HUES6 (cell line): ENCODE measurements at regions not wholly inside any gene's neighbourhood (a gene's known extent, or its start where the extent isn't known, plus 50 kb on each side); places are given as distances from the start of the nearest gene placed in this dataset.

Source experiments
- H3K27ac ChIP-seq: 2 replicates; pipeline ENCODE4 v1.7.0; 2013; ENCODE audit warnings: low read depth, mild to moderate bottlenecking, low read length, inconsistent platforms
- H3K27me3 ChIP-seq: 2 replicates; pipeline ENCODE4 v1.6.1; 2013; ENCODE audit warnings: low read length; ENCODE audit not compliant: control insufficient read depth, insufficient read depth
- H3K36me3 ChIP-seq: 2 replicates; pipeline ENCODE4 v1.6.1; 2013; ENCODE audit warnings: low read length; ENCODE audit not compliant: control insufficient read depth, insufficient read depth
- H3K4me1 ChIP-seq: 2 replicates; pipeline ENCODE4 v1.6.1; 2013; ENCODE audit warnings: low read length; ENCODE audit not compliant: control insufficient read depth, insufficient read depth
- H3K4me3 ChIP-seq: 2 replicates; pipeline ENCODE4 v1.5.1; 2013; ENCODE audit warnings: low read depth, low read length
- H3K9ac ChIP-seq: one replicate; pipeline ENCODE4 v1.6.1; 2013; ENCODE audit warnings: mild to moderate bottlenecking, low read length
- H3K9me3 ChIP-seq: 2 replicates; pipeline ENCODE4 v1.6.1; 2013; ENCODE audit warnings: low read depth, low read length; ENCODE audit not compliant: control insufficient read depth, insufficient read depth

DNA sequence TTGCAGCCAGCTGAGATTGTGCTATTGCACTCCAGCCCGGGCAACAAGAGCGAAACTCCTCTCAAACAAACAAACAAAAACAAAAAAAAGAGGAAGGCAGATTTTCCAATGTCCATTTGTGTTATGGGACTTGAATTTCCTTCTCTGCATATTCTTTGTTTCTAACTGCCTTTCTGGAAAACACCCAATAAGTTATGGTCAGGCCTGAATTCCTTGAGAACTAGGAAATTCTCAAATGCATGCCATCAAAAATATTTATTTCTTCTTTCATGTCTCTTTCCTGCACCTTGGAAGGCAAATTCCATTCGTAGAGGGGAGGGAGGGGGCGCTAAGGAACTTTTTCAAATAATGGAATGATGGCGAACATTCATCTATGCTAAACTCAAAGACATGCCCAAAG is 117.6 kb upstream of the TMCC3 start:
- no peak overlapping the region for H3K9ac ChIP-seq
- no peaks in the 10 kb centered on the region for H3K27me3 ChIP-seq
- H3K27ac ChIP-seq, result no peak overlapping the region
- H3K36me3 ChIP-seq, result no peaks in the 10 kb centered on the region
- H3K4me1 ChIP-seq, result peaks cover 25% of the 10 kb centered on the region
- H3K9me3 ChIP-seq, result no peaks in the 10 kb centered on the region
- H3K4me3 ChIP-seq, result no peak overlapping the region

GRCh38 chr12:94766397-94766796 is 116.0 kb upstream of the TMCC3 start:
- no peaks in the 10 kb centered on the region for H3K36me3 ChIP-seq
- no peak overlapping the region for H3K9ac ChIP-seq
- H3K27me3 ChIP-seq, result no peaks in the 10 kb centered on the region
- no peaks in the 10 kb centered on the region for H3K9me3 ChIP-seq
- H3K4me1 ChIP-seq, result peaks cover 25% of the 10 kb centered on the region
- no peak overlapping the region for H3K27ac ChIP-seq
- no peak overlapping the region for H3K4me3 ChIP-seq

- peaks cover 2% of the 10 kb centered on the region for H3K4me1 ChIP-seq
- H3K4me3 ChIP-seq, result no peak overlapping the region
- H3K27me3 ChIP-seq, result no peaks in the 10 kb centered on the region
- no peaks in the 10 kb centered on the region for H3K9me3 ChIP-seq
- no peak overlapping the region for H3K27ac ChIP-seq
- H3K9ac ChIP-seq, result no peak overlapping the region
- H3K36me3 ChIP-seq, result no peaks in the 10 kb centered on the region
These were observed 113.1 kb upstream of the TMCC3 start for GRCh38 chr12:94763462-94763861.

- H3K27me3 ChIP-seq, result no peaks in the 10 kb centered on the region
- H3K4me3 ChIP-seq, result no peak overlapping the region
- no peaks in the 10 kb centered on the region for H3K9me3 ChIP-seq
- H3K4me1 ChIP-seq, result no peaks in the 10 kb centered on the region
- no peak overlapping the region for H3K27ac ChIP-seq
- no peaks in the 10 kb centered on the region for H3K36me3 ChIP-seq
- H3K9ac ChIP-seq, result no peak overlapping the region
These were observed 112.6 kb upstream of the TMCC3 start for GRCh38 chr12:94762943-94763342.

GRCh38 chr12:94762259-94762942 is 112.0 kb upstream of the TMCC3 start:
- no peak overlapping the region for H3K4me3 ChIP-seq
- H3K27me3 ChIP-seq, result no peaks in the 10 kb centered on the region
- no peak overlapping the region for H3K9ac ChIP-seq
- no peak overlapping the region for H3K27ac ChIP-seq
- no peaks in the 10 kb centered on the region for H3K36me3 ChIP-seq
- H3K9me3 ChIP-seq, result no peaks in the 10 kb centered on the region
- H3K4me1 ChIP-seq, result no peaks in the 10 kb centered on the region

GRCh38 chr12:94761559-94761958 is 111.2 kb upstream of the TMCC3 start:
- H3K36me3 ChIP-seq, result no peaks in the 10 kb centered on the region
- no peak overlapping the region for H3K27ac ChIP-seq
- H3K27me3 ChIP-seq, result no peaks in the 10 kb centered on the region
- no peaks in the 10 kb centered on the region for H3K4me1 ChIP-seq
- H3K4me3 ChIP-seq, result no peak overlapping the region
- H3K9me3 ChIP-seq, result no peaks in the 10 kb centered on the region
- H3K9ac ChIP-seq, result no peak overlapping the region

DNA sequence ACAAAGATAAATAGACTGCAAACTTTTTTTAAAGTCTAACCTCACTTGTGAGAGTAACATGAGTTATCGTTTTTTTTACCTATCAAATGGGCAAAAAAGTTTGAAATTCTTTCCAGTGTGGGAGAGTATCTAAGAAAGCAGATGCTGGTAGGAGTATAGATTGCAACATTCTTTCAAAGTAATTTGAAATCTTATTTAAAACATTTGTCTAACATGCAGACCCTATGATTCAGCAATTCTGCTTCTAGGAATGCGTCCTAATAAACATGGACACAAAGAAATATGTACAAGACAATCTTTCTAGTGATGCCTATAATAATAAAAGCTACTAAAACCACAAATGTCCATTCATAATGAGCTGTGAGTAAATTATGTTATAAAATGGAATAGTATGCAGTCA is 110.4 kb upstream of the TMCC3 start:
- H3K4me1 ChIP-seq, result no peaks in the 10 kb centered on the region
- H3K27ac ChIP-seq, result no peak overlapping the region
- H3K4me3 ChIP-seq, result no peak overlapping the region
- H3K36me3 ChIP-seq, result no peaks in the 10 kb centered on the region
- H3K9ac ChIP-seq, result no peak overlapping the region
- no peaks in the 10 kb centered on the region for H3K9me3 ChIP-seq
- no peaks in the 10 kb centered on the region for H3K27me3 ChIP-seq

DNA sequence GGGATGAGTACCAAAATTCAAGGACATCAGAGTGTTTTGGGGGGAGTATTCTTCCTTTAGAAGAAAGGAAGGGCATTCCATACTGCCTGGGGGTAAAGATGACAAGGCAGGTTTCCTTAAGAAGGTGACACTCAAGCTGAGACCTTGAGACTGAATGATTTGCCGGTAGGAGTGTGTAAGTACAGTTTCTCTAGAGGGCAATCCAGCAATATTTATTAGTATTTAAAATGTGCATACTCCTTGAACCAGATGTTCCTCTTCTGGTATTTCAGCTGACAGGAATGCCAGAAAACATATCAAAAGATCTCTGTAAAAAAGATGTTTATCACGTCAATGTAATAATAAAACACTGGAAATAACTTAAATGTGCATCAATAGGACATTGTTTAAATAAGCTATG is 106.4 kb upstream of the TMCC3 start:
- Histone ChIP-seq H3K9ac (no peak overlapping the region), H3K9me3 (no peaks in the 10 kb centered on the region), H3K4me3 (no peak overlapping the region), H3K27me3 (no peaks in the 10 kb centered on the region), H3K36me3 (no peaks in the 10 kb centered on the region), H3K27ac (no peak overlapping the region), H3K4me1 (no peaks in the 10 kb centered on the region)

GRCh38 chr12:94755598-94755997 is 105.2 kb upstream of the TMCC3 start:
- no peaks in the 10 kb centered on the region for H3K9me3 ChIP-seq
- no peaks in the 10 kb centered on the region for H3K36me3 ChIP-seq
- no peak overlapping the region for H3K27ac ChIP-seq
- H3K4me3 ChIP-seq, result no peak overlapping the region
- no peaks in the 10 kb centered on the region for H3K4me1 ChIP-seq
- no peak overlapping the region for H3K9ac ChIP-seq
- no peaks in the 10 kb centered on the region for H3K27me3 ChIP-seq

GRCh38 chr12:94754653-94755052 is 104.3 kb upstream of the TMCC3 start:
- Histone ChIP-seq H3K9ac (no peak overlapping the region), H3K4me3 (no peak overlapping the region), H3K27ac (no peak overlapping the region), H3K36me3 (no peaks in the 10 kb centered on the region), H3K27me3 (no peaks in the 10 kb centered on the region), H3K4me1 (no peaks in the 10 kb centered on the region), H3K9me3 (no peaks in the 10 kb centered on the region)

- Histone ChIP-seq H3K9me3 (no peaks in the 10 kb centered on the region), H3K4me1 (no peaks in the 10 kb centered on the region), H3K9ac (no peak overlapping the region), H3K27me3 (no peaks in the 10 kb centered on the region), H3K27ac (no peak overlapping the region), H3K4me3 (no peak overlapping the region), H3K36me3 (no peaks in the 10 kb centered on the region)
These were observed 102.8 kb upstream of the TMCC3 start for GRCh38 chr12:94753036-94753679.
